GM12875 (cell line): ENCODE measurements at regions not wholly inside any gene's neighbourhood (a gene's known extent, or its start where the extent isn't known, plus 50 kb on each side); places are given as distances from the start of the nearest gene placed in this dataset.

Experiments
- H3K4me3 ChIP-seq: one replicate; pipeline ENCODE4 v1.5.1; 2011; ENCODE audit warnings: low read depth, low read length, control low read depth
- CTCF ChIP-seq: IDR thresholded peaks from 2 replicates; pipeline ENCODE4 v1.5.1; 2011; ENCODE audit warnings: low read depth, mild to moderate bottlenecking, control low read depth, inconsistent platforms, low read length, moderate library complexity, borderline replicate concordance; ENCODE audit not compliant: insufficient read depth

- H3K4me3 ChIP-seq, result no peak overlapping the region
- TF ChIP-seq CTCF, result no peak
Observed at GRCh38 chr2:206383669-206384068, 59.7 kb upstream of the ADAM23 start.

- no peak for TF ChIP-seq CTCF
- H3K4me3 ChIP-seq, result no peak overlapping the region
Observed at GRCh38 chr2:206387808-206388207, 55.5 kb upstream of the ADAM23 start.

GRCh38 chr2:206388698-206389097 is 54.6 kb upstream of the ADAM23 start:
- no peak for TF ChIP-seq CTCF
- no peak overlapping the region for H3K4me3 ChIP-seq

GRCh38 chr2:206389164-206389563 is 54.2 kb upstream of the ADAM23 start:
- no peak for TF ChIP-seq CTCF
- no peak overlapping the region for H3K4me3 ChIP-seq

- no peak overlapping the region for H3K4me3 ChIP-seq
- no peak for TF ChIP-seq CTCF
Observed at GRCh38 chr2:206390181-206390580, 53.2 kb upstream of the ADAM23 start.

- no peak overlapping the region for H3K4me3 ChIP-seq
- peak; percentile 73; the same call in 1 of the 2 replicates for TF ChIP-seq CTCF
Observed at GRCh38 chr2:206392118-206392517, 51.2 kb upstream of the ADAM23 start.
